Right lobe of liver (tissue), 4 donors: ENCODE measurements at regions not wholly inside any gene's neighbourhood (a gene's known extent, or its start where the extent isn't known, plus 50 kb on each side); places are given as distances from the start of the nearest gene placed in this dataset.

ENCODE experiments used
- CTCF ChIP-seq, 4 donors: fragments of 200-600 bp in 3 of 4; fragments of 450-650 bp in 1 of 4; IDR thresholded peaks; one replicate each; pipeline versions ENCODE4 v1.5.1 to v1.8.0; 2016 to 2022; ENCODE audit warnings: antibody characterized with exemption in 4 of 4, mild to moderate bottlenecking in 2 of 4
- POLR2A ChIP-seq: fragments of 450-650 bp; IDR thresholded peaks from one replicate; pipeline ENCODE4 v1.6.1; 2017; ENCODE audit warnings: antibody characterized with exemption, mild to moderate bottlenecking
- donor health status: DM: no; HTN: no; CAD: no.
- donor health status: DM: no; HTN: no; CAD: no.
- donor health status: DM: no; HTN: yes; CAD: no.

GRCh38 chr3:76308541-76308940 is 523.2 kb upstream of the ZNF717 start:
- TF ChIP-seq CTCF (IDR thresholded peaks at IDR 0.05) (no peak), POLR2A (no peak)
